Peyer's patch (tissue), 4 donors: ENCODE measurements at regions not wholly inside any gene's neighbourhood (a gene's known extent, or its start where the extent isn't known, plus 50 kb on each side); places are given as distances from the start of the nearest gene placed in this dataset.

Experiments used
- POLR2A ChIP-seq, 2 donors: fragments of 450-650 bp; IDR thresholded peaks; one replicate each; pipeline ENCODE4 v1.5.1; 2017; ENCODE audit warnings: antibody characterized with exemption in 2 of 2, mild to moderate bottlenecking in 2 of 2, moderate library complexity in 2 of 2
- TF ChIP-seq, protein P1 (sequence below), 6 experiments: fragments of 450-650 bp in 4 of 6; fragments of 200-600 bp in 2 of 6; sonication (generic) in 1 of 6; IDR thresholded peaks; one replicate each; pipeline ENCODE4 v1.5.1; 2017 to 2019; ENCODE audit warnings: antibody characterized with exemption in 6 of 6, mild to moderate bottlenecking in 3 of 6, moderate library complexity in 1 of 6

DNA sequence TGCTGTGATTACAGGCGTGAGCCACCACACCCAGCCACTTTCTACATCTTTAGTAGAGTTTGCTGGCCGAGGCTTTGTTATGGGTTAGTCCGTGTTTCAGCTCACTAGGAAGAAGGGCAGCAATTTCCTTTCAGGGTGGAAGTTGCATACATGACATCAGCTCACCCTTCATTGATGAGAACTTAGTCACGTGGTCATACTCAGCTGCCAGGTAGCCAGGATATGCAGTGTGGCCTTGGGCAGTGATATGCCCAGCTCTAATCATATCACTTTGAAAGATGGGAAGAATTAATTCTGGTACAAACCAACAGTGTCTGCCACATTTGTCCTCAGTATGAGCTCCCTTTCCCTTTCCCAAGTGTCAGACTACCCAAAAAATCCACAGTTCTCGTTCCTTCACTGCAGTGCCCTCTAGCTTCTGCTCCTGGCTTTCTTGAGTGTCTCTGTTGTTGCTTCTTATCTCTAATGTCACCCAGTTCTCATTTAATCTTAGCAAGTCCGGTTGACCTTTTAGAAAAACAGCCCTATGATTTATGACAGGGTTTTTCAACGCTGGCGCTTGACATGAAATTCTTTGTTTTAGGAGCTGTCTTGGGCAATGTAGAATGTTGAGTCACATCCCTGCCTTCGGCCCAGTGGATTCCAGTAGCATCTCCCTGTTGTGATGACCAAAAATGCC, 108.7 kb upstream of the ITGB1 start:
- TF ChIP-seq, protein P1, sequence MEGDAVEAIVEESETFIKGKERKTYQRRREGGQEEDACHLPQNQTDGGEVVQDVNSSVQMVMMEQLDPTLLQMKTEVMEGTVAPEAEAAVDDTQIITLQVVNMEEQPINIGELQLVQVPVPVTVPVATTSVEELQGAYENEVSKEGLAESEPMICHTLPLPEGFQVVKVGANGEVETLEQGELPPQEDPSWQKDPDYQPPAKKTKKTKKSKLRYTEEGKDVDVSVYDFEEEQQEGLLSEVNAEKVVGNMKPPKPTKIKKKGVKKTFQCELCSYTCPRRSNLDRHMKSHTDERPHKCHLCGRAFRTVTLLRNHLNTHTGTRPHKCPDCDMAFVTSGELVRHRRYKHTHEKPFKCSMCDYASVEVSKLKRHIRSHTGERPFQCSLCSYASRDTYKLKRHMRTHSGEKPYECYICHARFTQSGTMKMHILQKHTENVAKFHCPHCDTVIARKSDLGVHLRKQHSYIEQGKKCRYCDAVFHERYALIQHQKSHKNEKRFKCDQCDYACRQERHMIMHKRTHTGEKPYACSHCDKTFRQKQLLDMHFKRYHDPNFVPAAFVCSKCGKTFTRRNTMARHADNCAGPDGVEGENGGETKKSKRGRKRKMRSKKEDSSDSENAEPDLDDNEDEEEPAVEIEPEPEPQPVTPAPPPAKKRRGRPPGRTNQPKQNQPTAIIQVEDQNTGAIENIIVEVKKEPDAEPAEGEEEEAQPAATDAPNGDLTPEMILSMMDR (IDR thresholded peaks at IDR 0.05), result no peak
- TF ChIP-seq POLR2A (IDR thresholded peaks at IDR 0.05), result no peak
